HCT116 (cell line): ENCODE measurements at regions not wholly inside any gene's neighbourhood (a gene's known extent, or its start where the extent isn't known, plus 50 kb on each side); places are given as distances from the start of the nearest gene placed in this dataset.

Experiments
- ATAC-seq: fragments of 200-7000 bp; cut with Tn5 transposase; 2 replicates; pipeline ENCODE4 v1.9.1; 2020; ENCODE audit warnings: mild to moderate bottlenecking, moderate library complexity
- BruUV-seq: library from RNA; stranded (reverse); fragments of 400-500 nt; replicated peaks from 2 replicates; lab custom pipeline; 2021; lab: Mats Ljungman, UMichigan
- CTCF ChIA-PET: fragments of 300-600 bp; sonication (Branson Sonifier 250); formaldehyde crosslinking; loops from one replicate; lab custom pipeline; 2021; ENCODE audit warnings: antibody characterized with exemption; lab: Charles Lee
- POLR2A ChIA-PET: fragments of 300-600, 350-600 bp; sonication (Branson Sonifier 250); formaldehyde crosslinking; loops from one replicate; lab custom pipeline; 2021; ENCODE audit warnings: antibody characterized with exemption; lab: Charles Lee
- RAD21 ChIA-PET, 2 experiments: fragments of 300-600 bp; sonication (Branson Sonifier 250); formaldehyde crosslinking; loops; one replicate each; lab custom pipeline; 2023; ENCODE audit warnings: low total read pairs in 2 of 2; ENCODE audit not compliant: uncharacterized antibody in 2 of 2, unreplicated experiment in 2 of 2, low non-redundant PET in 1 of 2; lab: Charles Lee
- DNase-seq: peaks from one replicate; pipeline ENCODE4 v3.0.0-alpha.2; 2010; ENCODE audit warnings: low read depth, low spot score
- H2AFZ ChIP-seq: fragments of 200-600 bp; shearing (Covaris generic), sonication (generic); 2 replicates; pipeline ENCODE4 v1.6.1; 2017; ENCODE audit warnings: low read depth, mixed run types, mixed read lengths, antibody characterized with exemption, low read length; ENCODE audit not compliant: poor library complexity, severe bottlenecking
- H3K27ac ChIP-seq: 2 replicates; pipeline ENCODE4 v1.5.1; 2012; ENCODE audit warnings: low read depth, low read length
- H3K27me3 ChIP-seq: fragments of 200-600 bp; sonication (generic); 2 replicates; pipeline ENCODE4 v1.6.1; 2016; ENCODE audit warnings: mixed run types, low read length, mixed read lengths; ENCODE audit not compliant: insufficient read depth
- H3K36me3 ChIP-seq, 2 experiments: fragments of 200-500 bp in 1 of 2; fragments of 200-600 bp in 1 of 2; sonication (Bioruptor generic) in 1 of 2; sonication (generic) in 1 of 2; 2 replicates each; pipeline versions ENCODE4 v1.5.1 to v1.6.1; 2014 to 2016; ENCODE audit warnings: low read length in 2 of 2, inconsistent platforms in 1 of 2, mixed read lengths in 1 of 2, mixed run types in 1 of 2; ENCODE audit not compliant: insufficient read depth in 2 of 2, control insufficient read depth in 1 of 2
- H3K4me1 ChIP-seq, 2 experiments: fragments of 200-600 bp in 1 of 2; sonication (generic) in 1 of 2; 2 replicates each; pipeline versions ENCODE4 v1.5.1 to v1.6.1; 2012 to 2017; ENCODE audit warnings: low read length in 2 of 2, inconsistent platforms in 1 of 2, mild to moderate bottlenecking in 1 of 2, mixed read lengths in 1 of 2, mixed run types in 1 of 2, moderate library complexity in 1 of 2; ENCODE audit not compliant: insufficient read depth in 2 of 2, control insufficient read depth in 1 of 2
- H3K4me2 ChIP-seq: fragments of 200-600 bp; sonication (generic); 2 replicates; pipeline ENCODE4 v1.6.1; 2017; ENCODE audit warnings: mixed run types, low read length, mixed read lengths
- H3K4me3 ChIP-seq, 2 experiments: fragments of 200-600 bp in 1 of 2; sonication (generic) in 1 of 2; replicated peaks in 1 of 2; 2 replicates each; pipeline ENCODE4 v1.5.1; 2011 to 2016; ENCODE audit warnings: low read length in 2 of 2, control low read depth in 1 of 2, low read depth in 1 of 2, mild to moderate bottlenecking in 1 of 2, mixed read lengths in 1 of 2, mixed run types in 1 of 2
- H3K79me2 ChIP-seq: fragments of 200-600 bp; sonication (generic); 2 replicates; pipeline ENCODE4 v1.6.1; 2017; ENCODE audit warnings: mild to moderate bottlenecking, mixed run types, low read length, moderate library complexity, mixed read lengths; ENCODE audit not compliant: insufficient read depth
- H3K9ac ChIP-seq: fragments of 200-600 bp; sonication (generic); 2 replicates; pipeline ENCODE4 v1.6.1; 2016; ENCODE audit warnings: low read length, mixed read lengths
- H3K9me2 ChIP-seq: fragments of 200-600 bp; sonication (generic), shearing (Covaris generic); 2 replicates; pipeline ENCODE4 v1.6.1; 2017; ENCODE audit warnings: mixed run types, mild to moderate bottlenecking, moderate library complexity; ENCODE audit not compliant: insufficient read depth
- H3K9me3 ChIP-seq, 2 experiments: fragments of 200-500 bp in 1 of 2; fragments of 200-600 bp in 1 of 2; sonication (Bioruptor generic) in 1 of 2; sonication (generic) in 1 of 2; 2 replicates each; pipeline ENCODE4 v1.6.1; 2014 to 2017; ENCODE audit warnings: low read length in 2 of 2, mixed read lengths in 2 of 2, inconsistent platforms in 1 of 2, low read depth in 1 of 2, mild to moderate bottlenecking in 1 of 2, mixed run types in 1 of 2, moderate library complexity in 1 of 2; ENCODE audit not compliant: control insufficient read depth in 1 of 2, insufficient read depth in 1 of 2
- H4K20me1 ChIP-seq: fragments of 200-600 bp; sonication (generic), shearing (Covaris generic); 2 replicates; pipeline ENCODE4 v1.6.1; 2017; ENCODE audit warnings: mixed run types, mild to moderate bottlenecking, moderate library complexity; ENCODE audit not compliant: insufficient read depth
- CBX3 ChIP-seq: IDR thresholded peaks from 2 replicates; pipeline ENCODE4 v1.6.1; 2012; ENCODE audit warnings: low read depth
- EGR1 ChIP-seq: IDR thresholded peaks from 2 replicates; pipeline ENCODE4 v1.6.1; 2012; ENCODE audit warnings: low read depth
- EZH2 ChIP-seq: fragments of 200-600 bp; sonication (generic); IDR thresholded peaks from 2 replicates; pipeline ENCODE4 v1.6.1; 2017; ENCODE audit warnings: antibody characterized with exemption, mixed run types
- EZH2phosphoT487 ChIP-seq: fragments of 200-600 bp; IDR thresholded peaks from 2 replicates; pipeline ENCODE4 v1.6.1; 2018; ENCODE audit warnings: antibody characterized with exemption, borderline replicate concordance
- FOSL1 ChIP-seq: IDR thresholded peaks from 2 replicates; pipeline ENCODE4 v1.6.1; 2012; ENCODE audit warnings: low read depth
- JUND ChIP-seq: IDR thresholded peaks from 2 replicates; pipeline ENCODE4 v1.6.1; 2012
- POLR2A ChIP-seq: IDR thresholded peaks from 2 replicates; pipeline ENCODE4 v1.7.0; 2011; ENCODE audit warnings: borderline replicate concordance; ENCODE audit not compliant: insufficient read depth, insufficient read length; ENCODE audit errors: extremely low read depth
- POLR2AphosphoS5 ChIP-seq: IDR thresholded peaks from 2 replicates; pipeline ENCODE4 v1.6.1; 2011; ENCODE audit warnings: mild to moderate bottlenecking, low read depth, low read length, moderate library complexity
- RAD21 ChIP-seq: IDR thresholded peaks from 2 replicates; pipeline ENCODE4 v1.6.1; 2012; ENCODE audit warnings: low read depth, mild to moderate bottlenecking
- SIN3A ChIP-seq: IDR thresholded peaks from 2 replicates; pipeline ENCODE4 v1.6.1; 2012; ENCODE audit warnings: low read depth
- SP1 ChIP-seq: IDR thresholded peaks from 2 replicates; pipeline ENCODE4 v1.6.1; 2012; ENCODE audit warnings: low read depth
- YY1 ChIP-seq: IDR thresholded peaks from 2 replicates; pipeline ENCODE4 v1.6.1; 2011; ENCODE audit warnings: low read length, low read depth, moderate library complexity, mild to moderate bottlenecking; ENCODE audit not compliant: insufficient replicate concordance; ENCODE audit errors: extremely low read depth
- ZFX ChIP-seq: fragments of 450-650 bp; IDR thresholded peaks from 2 replicates; pipeline ENCODE4 v1.6.1; 2017
- ZNF274 ChIP-seq: fragments of 200-500 bp; sonication (Bioruptor generic); IDR thresholded peaks from 2 replicates; pipeline ENCODE4 v1.6.1; 2014; ENCODE audit warnings: mild to moderate bottlenecking, low read depth, low read length, inconsistent platforms
- intact Hi-C: fragments of 100-400 bp; cut with micrococcal nuclease; formaldehyde crosslinking; loops from 2 replicates; pipeline ENCODE4 v1.10.0; 2022
- TF ChIP-seq, protein P1 (sequence below): IDR thresholded peaks from 2 replicates; pipeline ENCODE4 v1.6.1; 2012
- TF ChIP-seq, protein P2 (sequence below), 3 experiments: fragments of 200-600 bp in 1 of 3; sonication (generic) in 1 of 3; IDR thresholded peaks in 2 of 3; conservative IDR thresholded peaks in 1 of 3; 2 replicates each; pipeline ENCODE4 v1.5.1; 2012 to 2017; ENCODE audit warnings: low read depth in 2 of 3, low read length in 2 of 3, antibody characterized with exemption in 1 of 3, borderline replicate concordance in 1 of 3, control low read depth in 1 of 3, mild to moderate bottlenecking in 1 of 3, mixed read lengths in 1 of 3, mixed run types in 1 of 3, moderate library complexity in 1 of 3; ENCODE audit not compliant: insufficient read depth in 1 of 3
- TF ChIP-seq, protein P3 (sequence below): IDR thresholded peaks from 2 replicates; pipeline ENCODE4 v1.6.1; 2012; ENCODE audit warnings: low read depth

DNA sequence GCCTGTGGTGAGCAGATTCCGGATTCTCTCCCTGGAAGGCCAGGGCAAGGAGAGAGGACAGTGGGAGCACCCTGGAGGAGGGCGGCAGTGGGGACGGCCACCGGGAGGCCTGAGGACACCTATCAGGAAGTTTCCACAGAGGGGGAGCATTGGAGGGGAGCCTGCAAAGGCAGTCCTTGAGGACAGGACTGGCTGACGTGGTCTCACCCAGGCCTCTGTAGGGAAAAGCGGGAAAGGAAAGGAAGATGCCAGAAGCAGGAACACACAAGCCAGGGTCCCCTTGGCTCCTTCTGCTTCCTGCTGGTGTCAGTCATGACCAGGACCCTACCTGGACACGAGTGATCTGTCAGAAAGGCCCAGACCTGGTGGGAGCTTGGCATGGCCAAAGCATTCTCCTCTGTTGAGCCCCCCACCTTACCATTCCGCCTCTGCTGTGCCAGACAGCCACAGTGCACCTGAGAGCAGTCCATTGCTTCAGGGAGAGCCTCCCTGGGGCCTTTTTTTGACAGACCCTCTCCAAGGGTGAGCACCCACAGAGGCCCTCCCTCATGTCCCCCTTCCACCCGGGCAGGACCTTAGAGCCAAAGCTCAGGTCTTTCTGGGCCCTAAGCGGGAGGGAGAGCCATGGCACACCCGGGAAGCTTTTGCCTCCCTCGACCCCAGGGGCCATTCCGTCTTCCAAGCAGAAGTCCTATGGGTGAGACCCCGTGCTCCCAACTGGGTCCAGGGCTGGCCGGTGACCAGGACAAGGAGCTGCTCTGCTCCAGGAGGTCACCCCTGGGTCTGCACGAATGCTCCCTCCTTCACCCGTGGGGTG lies 333.1 kb downstream of the DYSF start:
- H3K9ac ChIP-seq, result no peak overlapping the region
- peaks cover 12 to 33% of the 10 kb centered on the region in 2 experiments for H3K4me1 ChIP-seq
- H3K9me3 ChIP-seq, result no peaks in the 10 kb centered on the region
- ChIA-PET POLR2A (no interaction called here), CTCF (no interaction called here), RAD21 (no interaction called here)
- intact Hi-C loops, result no loop called here
- DNase-seq (no peak), ATAC-seq (no peak)
- TF ChIP-seq SP1 (no peak), ZFX (no peak), CBX3 (no peak), FOSL1 (no peak), ZNF274 (no peak), EZH2 (no peak), EGR1 (no peak), EZH2phosphoT487 (no peak), RAD21 (no peak), JUND (no peak), SIN3A (no peak), POLR2A (no peak), YY1 (no peak), POLR2AphosphoS5 (no peak)
- TF ChIP-seq, protein P1, sequence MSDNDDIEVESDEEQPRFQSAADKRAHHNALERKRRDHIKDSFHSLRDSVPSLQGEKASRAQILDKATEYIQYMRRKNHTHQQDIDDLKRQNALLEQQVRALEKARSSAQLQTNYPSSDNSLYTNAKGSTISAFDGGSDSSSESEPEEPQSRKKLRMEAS, result no peak
- TF ChIP-seq, protein P2, sequence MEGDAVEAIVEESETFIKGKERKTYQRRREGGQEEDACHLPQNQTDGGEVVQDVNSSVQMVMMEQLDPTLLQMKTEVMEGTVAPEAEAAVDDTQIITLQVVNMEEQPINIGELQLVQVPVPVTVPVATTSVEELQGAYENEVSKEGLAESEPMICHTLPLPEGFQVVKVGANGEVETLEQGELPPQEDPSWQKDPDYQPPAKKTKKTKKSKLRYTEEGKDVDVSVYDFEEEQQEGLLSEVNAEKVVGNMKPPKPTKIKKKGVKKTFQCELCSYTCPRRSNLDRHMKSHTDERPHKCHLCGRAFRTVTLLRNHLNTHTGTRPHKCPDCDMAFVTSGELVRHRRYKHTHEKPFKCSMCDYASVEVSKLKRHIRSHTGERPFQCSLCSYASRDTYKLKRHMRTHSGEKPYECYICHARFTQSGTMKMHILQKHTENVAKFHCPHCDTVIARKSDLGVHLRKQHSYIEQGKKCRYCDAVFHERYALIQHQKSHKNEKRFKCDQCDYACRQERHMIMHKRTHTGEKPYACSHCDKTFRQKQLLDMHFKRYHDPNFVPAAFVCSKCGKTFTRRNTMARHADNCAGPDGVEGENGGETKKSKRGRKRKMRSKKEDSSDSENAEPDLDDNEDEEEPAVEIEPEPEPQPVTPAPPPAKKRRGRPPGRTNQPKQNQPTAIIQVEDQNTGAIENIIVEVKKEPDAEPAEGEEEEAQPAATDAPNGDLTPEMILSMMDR (IDR thresholded peaks at IDR 0.05 in 2 of 3, conservative IDR thresholded peaks at IDR 0.05 in 1 of 3; ENCODE audit: borderline replicate concordance in 1 of 3, insufficient read depth in 1 of 3, low read depth in 2 of 3, low read length in 2 of 3), result no peak
- TF ChIP-seq, protein P3, sequence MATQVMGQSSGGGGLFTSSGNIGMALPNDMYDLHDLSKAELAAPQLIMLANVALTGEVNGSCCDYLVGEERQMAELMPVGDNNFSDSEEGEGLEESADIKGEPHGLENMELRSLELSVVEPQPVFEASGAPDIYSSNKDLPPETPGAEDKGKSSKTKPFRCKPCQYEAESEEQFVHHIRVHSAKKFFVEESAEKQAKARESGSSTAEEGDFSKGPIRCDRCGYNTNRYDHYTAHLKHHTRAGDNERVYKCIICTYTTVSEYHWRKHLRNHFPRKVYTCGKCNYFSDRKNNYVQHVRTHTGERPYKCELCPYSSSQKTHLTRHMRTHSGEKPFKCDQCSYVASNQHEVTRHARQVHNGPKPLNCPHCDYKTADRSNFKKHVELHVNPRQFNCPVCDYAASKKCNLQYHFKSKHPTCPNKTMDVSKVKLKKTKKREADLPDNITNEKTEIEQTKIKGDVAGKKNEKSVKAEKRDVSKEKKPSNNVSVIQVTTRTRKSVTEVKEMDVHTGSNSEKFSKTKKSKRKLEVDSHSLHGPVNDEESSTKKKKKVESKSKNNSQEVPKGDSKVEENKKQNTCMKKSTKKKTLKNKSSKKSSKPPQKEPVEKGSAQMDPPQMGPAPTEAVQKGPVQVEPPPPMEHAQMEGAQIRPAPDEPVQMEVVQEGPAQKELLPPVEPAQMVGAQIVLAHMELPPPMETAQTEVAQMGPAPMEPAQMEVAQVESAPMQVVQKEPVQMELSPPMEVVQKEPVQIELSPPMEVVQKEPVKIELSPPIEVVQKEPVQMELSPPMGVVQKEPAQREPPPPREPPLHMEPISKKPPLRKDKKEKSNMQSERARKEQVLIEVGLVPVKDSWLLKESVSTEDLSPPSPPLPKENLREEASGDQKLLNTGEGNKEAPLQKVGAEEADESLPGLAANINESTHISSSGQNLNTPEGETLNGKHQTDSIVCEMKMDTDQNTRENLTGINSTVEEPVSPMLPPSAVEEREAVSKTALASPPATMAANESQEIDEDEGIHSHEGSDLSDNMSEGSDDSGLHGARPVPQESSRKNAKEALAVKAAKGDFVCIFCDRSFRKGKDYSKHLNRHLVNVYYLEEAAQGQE, result no peak
- H4K20me1 ChIP-seq, result no peaks in the 10 kb centered on the region
- H2AFZ ChIP-seq, result no peak overlapping the region
- H3K27ac ChIP-seq, result no peak overlapping the region
- H3K79me2 ChIP-seq, result no peaks in the 10 kb centered on the region
- no peak overlapping the region for H3K4me3 ChIP-seq
- no TSS peak for BruUV-seq
- no peaks in the 10 kb centered on the region for H3K27me3 ChIP-seq
- no peaks in the 10 kb centered on the region for H3K9me2 ChIP-seq
- no peaks in the 10 kb centered on the region for H3K36me3 ChIP-seq
- H3K4me2 ChIP-seq, result no peak overlapping the region
